Heart right ventricle (tissue), 16 donors: ENCODE measurements at regions not wholly inside any gene's neighbourhood (a gene's known extent, or its start where the extent isn't known, plus 50 kb on each side); places are given as distances from the start of the nearest gene placed in this dataset.

ENCODE experiments used
- ATAC-seq, 8 donors: fragments of 200-7000 bp; cut with Tn5 transposase; one replicate each; pipeline ENCODE4 v1.9.1; 2020; ENCODE audit warnings: mild to moderate bottlenecking in 8 of 8, moderate library complexity in 8 of 8, moderate number of reproducible peaks in 1 of 8
- DNase-seq, 2 donors: peaks; one replicate each; pipeline ENCODE4 v3.0.0-alpha.2; 2020
- H3K27ac ChIP-seq, 10 donors: fragments of 200-600 bp; sonication (generic) in 2 of 10; one replicate each; pipeline versions ENCODE4 v1.5.0 to v1.8.0; 2020 to 2022; ENCODE audit warnings: mild to moderate bottlenecking in 3 of 10
- H3K27me3 ChIP-seq, 7 donors: fragments of 200-600 bp; one replicate each; pipeline ENCODE4 v1.8.0; 2021 to 2022; ENCODE audit warnings: mild to moderate bottlenecking in 2 of 7
- H3K36me3 ChIP-seq, 9 donors: fragments of 200-600 bp; sonication (generic) in 1 of 9; one replicate each; pipeline versions ENCODE4 v1.5.0 to v1.8.0; 2020 to 2022; ENCODE audit warnings: mild to moderate bottlenecking in 2 of 9
- H3K4me1 ChIP-seq, 9 donors: fragments of 200-600 bp; sonication (generic) in 1 of 9; one replicate each; pipeline versions ENCODE4 v1.5.0 to v1.8.0; 2020 to 2022; ENCODE audit warnings: mild to moderate bottlenecking in 4 of 9
- H3K4me3 ChIP-seq, 10 donors: fragments of 200-600 bp; sonication (generic) in 2 of 10; one replicate each; pipeline versions ENCODE4 v1.5.0 to v1.8.0; 2020 to 2022; ENCODE audit warnings: mild to moderate bottlenecking in 7 of 10, moderate library complexity in 2 of 10
- H3K9me3 ChIP-seq, 11 donors: fragments of 200-600 bp in 10 of 11; sonication (generic) in 2 of 11; one replicate each; pipeline versions ENCODE4 v1.5.0 to v1.8.0; 2013 to 2022; ENCODE audit warnings: mild to moderate bottlenecking in 2 of 11, control low read depth in 1 of 11, moderate library complexity in 1 of 11
- CTCF ChIP-seq, 9 donors: fragments of 200-600 bp; sonication (generic) in 2 of 9; IDR thresholded peaks; one replicate each; pipeline versions ENCODE4 v1.5.0 to v1.8.0; 2021 to 2022; ENCODE audit warnings: antibody characterized with exemption in 9 of 9, mild to moderate bottlenecking in 5 of 9, moderate library complexity in 1 of 9
- WGBS, 2 donors: extraction: QIAGEN DNeasy Blood & Tissue Kit; methylation state at CpG; one replicate each; pipeline ENCODE4 v1.1.7; 2013; ENCODE audit warnings: inconsistent platforms in 1 of 2; 5-methylcytosine and 5-hydroxymethylcytosine counted together
- intact Hi-C, 10 donors: fragments of 100-400 bp; cut with DNase I; formaldehyde crosslinking; loops; one replicate each; pipeline versions ENCODE4 v1.11.1 to v1.14.2; 2022
- donor health status: Arrhythmogenic right ventricular cardiomyopathy.
- donor health status: ischemic (EF 13 %, LVEDD 7.1; RV severe dilation, severe dysfunction).
- donor health status: healthy with polysubstance abuse.
- donor health status: DM: no; HTN: yes; CAD: no.
- donor health status: DM: no; HTN: no; CAD: no.
- donor health status: ischemic (EF 25% LVEDD 6.9; RV normal size, moderate dysfunction).
- donor health status: ischemic (EF 25% LVEDD 5.7; RV mildly dilated, moderate dysfunction).
- donor health status: healthy.
- donor health status: DM: yes; HTN: yes; CAD: no.
- donor health status: Ischemic cardiomyopathy.
- donor health status: ischemic (EF 35%, LVEDD 5.7; RV mildly dilated, moderate dysfunction).
- donor health status: nonischemic (EF 11% LVEDD 7.7; RV severe dilation, severe dysfunction).
- donor health status: DM: yes; HTN: yes; CAD: no.
- donor health status: PGD.
- donor health status: ischemic (EF 29% LVEDD 5.4; RV normal size, mild dysfunction).
- donor health status: nonischemic (EF 23%, LVEDD 6.1; RV moderate dilation, normal function).

GRCh38 chr12:30482650-30483049, 213.0 kb downstream of the IPO8 start:
- Histone ChIP-seq H3K27ac (no peak overlapping the region), H3K27me3 (no peaks in the 10 kb centered on the region), H3K4me1 (no peaks in the 10 kb centered on the region), H3K9me3 (no peaks in the 10 kb centered on the region), H3K4me3 (no peak overlapping the region), H3K36me3 (no peaks in the 10 kb centered on the region)
- WGBS, 2 donors: 88 to 100% methylated on average over 1 of the region's 1 CpG
- intact Hi-C loops: no loop called here
- ATAC-seq (no peak), DNase-seq (no peak)
- no peak for TF ChIP-seq CTCF (IDR thresholded peaks at IDR 0.05)

- Histone ChIP-seq H3K4me3 (no peak overlapping the region), H3K9me3 (peaks cover 0 to 21% (median 9%) of the 10 kb centered on the region in 11 donors), H3K27ac (no peak overlapping the region), H3K27me3 (no peaks in the 10 kb centered on the region), H3K36me3 (no peaks in the 10 kb centered on the region), H3K4me1 (no peaks in the 10 kb centered on the region)
- 46 to 52% methylated on average over 2 of the region's 2 CpGs for WGBS, 2 donors
- TF ChIP-seq CTCF (IDR thresholded peaks at IDR 0.05): no peak
- ATAC-seq: no peak
- DNase-seq: no peak
- intact Hi-C loops: no loop called here
These were observed 222.4 kb downstream of the IPO8 start for GRCh38 chr12:30473274-30473673.

- peaks cover 0 to 21% (median 9%) of the 10 kb centered on the region in 11 donors for H3K9me3 ChIP-seq
- H3K27me3 ChIP-seq: no peaks in the 10 kb centered on the region
- TF ChIP-seq CTCF (IDR thresholded peaks at IDR 0.05): no peak
- H3K4me3 ChIP-seq: no peak overlapping the region
- no peaks in the 10 kb centered on the region for H3K36me3 ChIP-seq
- H3K27ac ChIP-seq: no peak overlapping the region
- intact Hi-C loops: no loop called here
- WGBS, 2 donors: 71 to 73% methylated on average over 4 of the region's 4 CpGs
- H3K4me1 ChIP-seq: no peaks in the 10 kb centered on the region
- ATAC-seq: no peak
- no peak for DNase-seq
These were observed 229.5 kb downstream of the IPO8 start for GRCh38 chr12:30466093-30466585.

GRCh38 chr12:30463636-30464035, 232.0 kb downstream of the IPO8 start:
- Histone ChIP-seq H3K9me3 (peaks cover 0 to under 1% (median 0%) of the 10 kb centered on the region in 11 donors), H3K36me3 (no peaks in the 10 kb centered on the region), H3K27me3 (no peaks in the 10 kb centered on the region), H3K4me1 (no peaks in the 10 kb centered on the region), H3K27ac (no peak overlapping the region), H3K4me3 (no peak overlapping the region)
- no peak for ATAC-seq
- WGBS, 2 donors: 70 to 94% methylated on average over 2 of the region's 2 CpGs
- intact Hi-C loops: no loop called here
- no peak for DNase-seq
- TF ChIP-seq CTCF (IDR thresholded peaks at IDR 0.05): no peak
